ENCODE measurements at regions not wholly inside any gene's neighbourhood (a gene's known extent, or its start where the extent isn't known, plus 50 kb on each side); places are given as distances from the start of the nearest gene placed in this dataset.

DNA sequence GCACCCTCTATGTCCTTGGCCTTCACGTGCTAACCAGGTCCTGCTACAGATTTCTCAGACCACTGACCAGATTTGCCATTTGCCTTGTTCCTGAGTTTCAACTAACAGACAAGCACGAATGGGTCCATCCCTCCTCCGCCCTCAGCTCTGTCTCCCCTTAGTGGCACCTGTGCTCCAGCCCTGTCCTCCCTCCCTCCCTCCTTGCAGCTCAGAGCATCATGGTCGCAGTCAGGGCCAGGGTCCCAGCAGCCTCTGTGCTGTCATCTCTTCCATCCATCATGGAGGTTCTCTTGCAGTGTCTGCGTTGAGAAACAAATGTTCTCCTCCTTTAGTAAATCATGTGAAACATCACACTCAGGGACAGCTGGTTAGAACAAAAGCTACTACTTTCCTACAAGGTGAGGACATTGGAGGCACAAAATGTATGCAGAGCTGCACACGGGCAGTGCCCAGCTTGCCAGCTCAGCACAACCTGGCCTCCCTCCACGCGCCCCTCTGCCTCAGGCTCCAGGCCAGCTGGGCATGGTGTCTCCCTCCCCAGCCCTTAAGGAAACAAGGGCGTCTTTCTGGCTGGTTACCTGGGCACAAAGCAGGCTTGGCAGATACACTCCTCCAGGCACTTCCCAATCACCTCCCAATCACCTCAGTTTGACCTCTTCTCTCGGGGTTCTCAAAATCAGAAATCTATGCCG is 79.5 kb upstream of the ATP6AP2 start:
- Histone ChIP-seq H3K4me1 (peaks cover 2% of the 10 kb centered on the region), H3K27me3 (ENCODE audit: low read depth) (no peaks in the 10 kb centered on the region), H3K36me3 (no peaks in the 10 kb centered on the region), H3K27ac (replicated peaks) (no peak overlapping the region), H3K4me3 (no peak overlapping the region), H3K9me3 (replicated peaks) (no peaks in the 10 kb centered on the region)
- no peak for DNase-seq
- TF ChIP-seq, protein P1, sequence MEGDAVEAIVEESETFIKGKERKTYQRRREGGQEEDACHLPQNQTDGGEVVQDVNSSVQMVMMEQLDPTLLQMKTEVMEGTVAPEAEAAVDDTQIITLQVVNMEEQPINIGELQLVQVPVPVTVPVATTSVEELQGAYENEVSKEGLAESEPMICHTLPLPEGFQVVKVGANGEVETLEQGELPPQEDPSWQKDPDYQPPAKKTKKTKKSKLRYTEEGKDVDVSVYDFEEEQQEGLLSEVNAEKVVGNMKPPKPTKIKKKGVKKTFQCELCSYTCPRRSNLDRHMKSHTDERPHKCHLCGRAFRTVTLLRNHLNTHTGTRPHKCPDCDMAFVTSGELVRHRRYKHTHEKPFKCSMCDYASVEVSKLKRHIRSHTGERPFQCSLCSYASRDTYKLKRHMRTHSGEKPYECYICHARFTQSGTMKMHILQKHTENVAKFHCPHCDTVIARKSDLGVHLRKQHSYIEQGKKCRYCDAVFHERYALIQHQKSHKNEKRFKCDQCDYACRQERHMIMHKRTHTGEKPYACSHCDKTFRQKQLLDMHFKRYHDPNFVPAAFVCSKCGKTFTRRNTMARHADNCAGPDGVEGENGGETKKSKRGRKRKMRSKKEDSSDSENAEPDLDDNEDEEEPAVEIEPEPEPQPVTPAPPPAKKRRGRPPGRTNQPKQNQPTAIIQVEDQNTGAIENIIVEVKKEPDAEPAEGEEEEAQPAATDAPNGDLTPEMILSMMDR (IDR thresholded peaks at IDR 0.05; ENCODE audit: borderline replicate concordance), result no peak
- intact Hi-C loops (cut with micrococcal nuclease), result no loop called here

GRCh38 chrX:40496728-40497127 is 84.0 kb upstream of the ATP6AP2 start:
- TF ChIP-seq, protein P1 (IDR thresholded peaks at IDR 0.05; ENCODE audit: borderline replicate concordance), result peak; percentile 38
- H3K9me3 ChIP-seq (replicated peaks), result no peaks in the 10 kb centered on the region
- no peaks in the 10 kb centered on the region for H3K36me3 ChIP-seq
- intact Hi-C loops (cut with micrococcal nuclease), result no loop called here
- H3K27me3 ChIP-seq (ENCODE audit: low read depth), result no peaks in the 10 kb centered on the region
- H3K4me3 ChIP-seq, result no peak overlapping the region
- H3K27ac ChIP-seq (replicated peaks), result no peak overlapping the region
- DNase-seq, result no peak
- peaks cover 2% of the 10 kb centered on the region for H3K4me1 ChIP-seq

DNA sequence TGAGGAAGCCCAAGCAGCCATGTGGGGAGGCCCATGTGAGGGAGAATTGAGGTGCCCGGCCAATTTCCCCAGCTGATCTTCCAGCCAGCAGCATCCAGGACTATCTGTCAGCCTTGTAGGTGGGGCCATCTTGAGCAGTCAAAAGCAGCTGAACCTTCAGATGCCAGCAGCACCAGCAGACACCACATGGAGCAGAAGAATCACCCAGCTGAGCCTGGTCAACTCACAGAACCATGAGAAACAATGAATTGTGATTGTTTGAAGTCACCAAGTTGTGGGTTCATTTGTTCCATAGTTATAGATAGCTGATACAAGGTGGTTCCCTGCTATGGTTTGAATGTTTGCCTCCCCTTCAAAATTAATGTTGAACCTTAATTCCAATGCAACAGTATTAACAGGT is 85.1 kb upstream of the ATP6AP2 start:
- intact Hi-C loops (cut with micrococcal nuclease), result no loop called here
- no peak for DNase-seq
- Histone ChIP-seq H3K9me3 (replicated peaks) (no peaks in the 10 kb centered on the region), H3K4me3 (no peak overlapping the region), H3K4me1 (peaks cover 2% of the 10 kb centered on the region), H3K27me3 (ENCODE audit: low read depth) (no peaks in the 10 kb centered on the region), H3K27ac (replicated peaks) (no peak overlapping the region), H3K36me3 (no peaks in the 10 kb centered on the region)
- TF ChIP-seq, protein P1 (IDR thresholded peaks at IDR 0.05; ENCODE audit: borderline replicate concordance), result no peak

DNA sequence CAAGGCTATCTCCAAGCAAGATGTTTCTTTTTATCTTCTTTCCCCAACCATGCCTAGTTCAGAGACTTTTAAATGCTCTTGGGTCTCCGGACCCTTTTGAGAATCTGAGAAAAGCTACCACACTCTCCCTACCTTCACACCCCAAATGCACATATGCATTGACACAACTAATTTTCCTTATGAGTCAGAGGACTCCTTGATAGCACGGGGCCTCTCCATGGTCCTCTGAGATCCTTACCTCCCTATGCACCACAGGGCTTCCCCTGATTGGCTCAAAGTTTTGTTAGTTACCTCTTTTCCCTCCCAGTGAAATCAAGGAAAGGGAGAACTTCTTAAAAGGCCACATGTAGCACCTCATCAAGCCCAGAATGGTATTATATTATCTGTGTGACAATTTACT is 86.8 kb upstream of the ATP6AP2 start:
- TF ChIP-seq, protein P1 (IDR thresholded peaks at IDR 0.05; ENCODE audit: borderline replicate concordance), result no peak

GRCh38 chrX:40488296-40488695 is 92.5 kb upstream of the ATP6AP2 start:
- intact Hi-C loops (cut with micrococcal nuclease), result no loop called here
- peaks cover 5% of the 10 kb centered on the region for H3K9me3 ChIP-seq (replicated peaks)
- no peak for DNase-seq
- no peaks in the 10 kb centered on the region for H3K36me3 ChIP-seq
- no peaks in the 10 kb centered on the region for H3K4me1 ChIP-seq
- TF ChIP-seq, protein P1 (IDR thresholded peaks at IDR 0.05; ENCODE audit: borderline replicate concordance), result no peak
- H3K4me3 ChIP-seq, result no peak overlapping the region
- no peak overlapping the region for H3K27ac ChIP-seq (replicated peaks)
- H3K27me3 ChIP-seq (ENCODE audit: low read depth), result no peaks in the 10 kb centered on the region

More for the DNA sequence above, 86.8 kb upstream of the ATP6AP2 start:
- H3K27ac ChIP-seq (replicated peaks), result no peak overlapping the region
- no peaks in the 10 kb centered on the region for H3K9me3 ChIP-seq (replicated peaks)
- peaks cover 2% of the 10 kb centered on the region for H3K4me1 ChIP-seq
- no peak overlapping the region for H3K4me3 ChIP-seq
- intact Hi-C loops (cut with micrococcal nuclease), result no loop called here
- no peaks in the 10 kb centered on the region for H3K27me3 ChIP-seq (ENCODE audit: low read depth)
- H3K36me3 ChIP-seq, result no peaks in the 10 kb centered on the region
- DNase-seq, result no peak

Measured in left ventricle myocardium inferior (tissue), 1 donor.